ENCODE measurements at regions not wholly inside any gene's neighbourhood (a gene's known extent, or its start where the extent isn't known, plus 50 kb on each side); places are given as distances from the start of the nearest gene placed in this dataset.

DNA sequence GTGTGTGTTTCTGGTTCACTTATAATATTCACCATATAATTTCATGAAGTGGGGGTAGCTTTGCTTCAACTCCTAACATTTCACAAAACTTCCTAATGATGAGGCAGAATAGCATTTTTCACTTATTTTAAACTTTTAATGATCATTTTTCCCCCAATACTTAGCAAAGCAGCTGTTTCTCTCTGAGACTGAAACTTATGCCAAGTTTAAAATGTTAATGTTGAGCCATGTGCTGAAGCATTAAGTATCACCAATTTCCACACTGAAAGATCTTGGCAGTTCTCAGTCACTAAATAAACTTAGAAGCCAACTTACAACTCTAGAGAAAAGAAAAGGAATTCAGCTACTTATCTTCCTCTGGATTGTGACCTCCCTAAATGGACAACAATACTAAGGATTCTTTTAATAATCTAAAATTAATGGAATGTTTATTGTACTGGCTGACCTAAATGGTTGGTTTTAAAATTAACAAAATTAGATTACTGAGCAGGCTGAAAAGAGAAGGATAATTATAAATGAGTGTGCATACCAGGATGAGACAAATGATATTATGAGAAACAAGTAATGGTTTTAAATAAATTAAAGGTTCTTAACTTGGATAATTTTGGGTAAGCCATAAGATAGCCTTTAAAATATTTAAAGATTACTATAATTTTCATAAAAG, 1429.4 kb upstream of the ADGRL3 start:
- TF ChIP-seq REST (IDR thresholded peaks at IDR 0.05; ENCODE audit: unreplicated experiment) (no peak), ZNF331 (CRISPR knock-in tag; IDR thresholded peaks at IDR 0.05; ENCODE audit: low read depth) (no peak), CREB1 (CRISPR knock-in tag; IDR thresholded peaks at IDR 0.05; ENCODE audit: low read depth) (no peak), ZNF462 (CRISPR knock-in tag; IDR thresholded peaks at IDR 0.05) (no peak), NANOG (IDR thresholded peaks at IDR 0.05; ENCODE audit: borderline replicate concordance) (no peak), JUNB (IDR thresholded peaks at IDR 0.05; ENCODE audit: unreplicated experiment) (no peak), STAT1 (IDR thresholded peaks at IDR 0.05; ENCODE audit: unreplicated experiment) (no peak), CTCF (conservative IDR thresholded peaks at IDR 0.05; ENCODE audit: low read depth in 2 of 2) (no peak), ZNF114 (CRISPR knock-in tag; IDR thresholded peaks at IDR 0.05) (no peak), POLR2AphosphoS5 (IDR thresholded peaks at IDR 0.05; ENCODE audit: low read depth) (no peak), EZH2 (IDR thresholded peaks at IDR 0.05; ENCODE audit: low read depth, unreplicated experiment) (no peak), EZH2phosphoT487 (IDR thresholded peaks at IDR 0.05; ENCODE audit: unreplicated experiment) (no peak)
- TF ChIP-seq, protein P1, sequence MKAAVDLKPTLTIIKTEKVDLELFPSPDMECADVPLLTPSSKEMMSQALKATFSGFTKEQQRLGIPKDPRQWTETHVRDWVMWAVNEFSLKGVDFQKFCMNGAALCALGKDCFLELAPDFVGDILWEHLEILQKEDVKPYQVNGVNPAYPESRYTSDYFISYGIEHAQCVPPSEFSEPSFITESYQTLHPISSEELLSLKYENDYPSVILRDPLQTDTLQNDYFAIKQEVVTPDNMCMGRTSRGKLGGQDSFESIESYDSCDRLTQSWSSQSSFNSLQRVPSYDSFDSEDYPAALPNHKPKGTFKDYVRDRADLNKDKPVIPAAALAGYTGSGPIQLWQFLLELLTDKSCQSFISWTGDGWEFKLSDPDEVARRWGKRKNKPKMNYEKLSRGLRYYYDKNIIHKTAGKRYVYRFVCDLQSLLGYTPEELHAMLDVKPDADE (IDR thresholded peaks at IDR 0.05): no peak

More for the DNA sequence above, 1429.4 kb upstream of the ADGRL3 start:
- Histone ChIP-seq H3K79me2 (replicated peaks; ENCODE audit: insufficient read depth) (no peaks in the 10 kb centered on the region), H4K20me1 (replicated peaks; ENCODE audit: insufficient read depth) (no peaks in the 10 kb centered on the region), H2AFZ (no peak overlapping the region), H3K9me2 (ENCODE audit: insufficient read depth) (no peaks in the 10 kb centered on the region), H3K4me1 (ENCODE audit: insufficient read depth) (no peaks in the 10 kb centered on the region), H3F3A (replicated peaks; ENCODE audit: low read depth) (no peaks in the 10 kb centered on the region), H3K27ac (ENCODE audit: low read depth) (no peak overlapping the region), H3K4me2 (no peak overlapping the region), H3K36me3 (ENCODE audit: insufficient read depth) (no peaks in the 10 kb centered on the region), H3K4me3 (no peak overlapping the region), H3K27me3 (ENCODE audit: insufficient read depth) (no peaks in the 10 kb centered on the region)
- no peak for DNase-seq (ENCODE audit: low spot score)
- H3K4me1 Mint-ChIP-seq: no peaks in the 10 kb centered on the region
- no peak overlapping the region for H3K27ac Mint-ChIP-seq
- ATAC-seq: no peak
- no peaks in the 10 kb centered on the region for H3K9me3 Mint-ChIP-seq
- H3K4me3 Mint-ChIP-seq: no peak overlapping the region
- no peaks in the 10 kb centered on the region for H3K27me3 Mint-ChIP-seq (ENCODE audit: insufficient read depth, low read depth, poor library complexity)
- no peaks in the 10 kb centered on the region for H3K36me3 Mint-ChIP-seq (ENCODE audit: low read depth)
